ENCODE measurements at regions not wholly inside any gene's neighbourhood (a gene's known extent, or its start where the extent isn't known, plus 50 kb on each side); places are given as distances from the start of the nearest gene placed in this dataset.

- DNase-seq (ENCODE audit: insufficient read length, low spot score) (no peak), FAIRE-seq (no peak)
- TF ChIP-seq TAF1 (IDR thresholded peaks at IDR 0.05; ENCODE audit: low read depth, low read length), result no peak
- TF ChIP-seq PAX5 (IDR thresholded peaks at IDR 0.05; ENCODE audit: insufficient read depth, low read length, severe bottlenecking), result no peak
- no peak for TF ChIP-seq POLR2AphosphoS5 (IDR thresholded peaks at IDR 0.05; ENCODE audit: low read depth, low read length)
- TF ChIP-seq SPI1 (IDR thresholded peaks at IDR 0.05; ENCODE audit: low read depth, low read length), result no peak
- no peak for TF ChIP-seq POLR2A (IDR thresholded peaks at IDR 0.05; ENCODE audit: low read depth, low read length)
- no peak for TF ChIP-seq POU2F2 (IDR thresholded peaks at IDR 0.05; ENCODE audit: low read depth, low read length)
Measured at GRCh38 chr1:47699492-47700235, 261.8 kb downstream of the FOXD2 start.

DNA sequence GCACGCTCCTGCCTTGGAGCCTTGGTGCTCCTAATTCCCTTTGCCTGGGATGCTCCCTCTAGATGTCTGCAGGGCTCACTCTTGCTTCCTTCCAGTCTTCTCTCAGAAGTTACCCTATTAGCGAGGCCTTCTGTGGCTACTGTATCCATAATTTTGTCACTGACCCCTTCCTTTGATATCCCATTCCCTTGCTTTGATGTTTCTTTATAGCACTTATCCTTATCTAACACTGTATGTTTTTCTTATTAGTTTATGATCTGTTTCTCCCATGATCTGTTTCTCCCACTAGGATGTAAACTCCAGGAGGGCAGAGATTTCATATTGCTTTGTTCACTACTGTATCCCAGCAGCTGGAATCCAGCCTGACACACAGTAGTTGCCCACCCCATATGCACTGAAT lies 263.4 kb downstream of the FOXD2 start:
- TF ChIP-seq POLR2A (IDR thresholded peaks at IDR 0.05; ENCODE audit: low read depth, low read length) (no peak), POLR2AphosphoS5 (IDR thresholded peaks at IDR 0.05; ENCODE audit: low read depth, low read length) (no peak), POU2F2 (IDR thresholded peaks at IDR 0.05; ENCODE audit: low read depth, low read length) (no peak), TAF1 (IDR thresholded peaks at IDR 0.05; ENCODE audit: low read depth, low read length) (no peak), PAX5 (IDR thresholded peaks at IDR 0.05; ENCODE audit: insufficient read depth, low read length, severe bottlenecking) (no peak), SPI1 (IDR thresholded peaks at IDR 0.05; ENCODE audit: low read depth, low read length) (no peak)

DNA sequence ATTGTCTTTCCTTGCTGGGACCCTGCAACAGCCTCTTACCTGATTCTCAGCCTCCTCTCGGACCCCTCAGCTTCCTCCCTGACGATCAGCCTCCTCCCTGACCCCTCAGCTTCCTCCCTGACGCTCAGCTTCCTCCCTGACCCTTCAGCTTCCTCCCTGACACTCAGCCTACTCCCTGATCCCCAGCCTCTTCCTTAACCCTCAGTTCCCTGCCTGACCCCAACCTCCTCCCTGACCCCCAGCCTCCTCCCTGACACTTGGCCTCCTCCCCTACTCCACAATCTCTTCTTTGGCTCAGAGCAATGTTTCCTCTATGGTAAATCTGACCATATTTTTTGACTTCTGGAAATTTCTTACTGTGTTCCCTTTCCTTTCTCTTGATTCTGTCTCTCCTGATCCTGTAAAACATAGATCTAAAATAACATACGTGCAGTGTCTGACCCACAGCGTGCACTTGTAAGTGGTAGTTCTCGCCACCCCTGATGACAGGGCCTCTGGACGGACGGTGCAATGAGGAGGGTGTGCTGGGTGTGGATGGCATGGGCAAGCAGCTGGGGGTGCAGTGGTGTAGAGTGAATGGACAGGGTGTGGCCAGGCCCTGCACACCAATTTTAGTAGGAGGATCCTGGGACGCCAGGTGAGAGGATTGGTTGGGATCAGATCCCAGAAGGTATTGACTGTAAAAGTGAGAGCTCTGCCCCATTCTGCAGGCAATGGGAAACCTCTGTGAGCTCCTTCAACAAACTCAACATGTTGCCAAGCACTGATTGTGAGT lies 264.1 kb downstream of the FOXD2 start:
- no peak for FAIRE-seq
- no peak for DNase-seq (ENCODE audit: insufficient read length, low spot score)
- TF ChIP-seq SPI1 (IDR thresholded peaks at IDR 0.05; ENCODE audit: low read depth, low read length), result no peak
- no peak for TF ChIP-seq PAX5 (IDR thresholded peaks at IDR 0.05; ENCODE audit: insufficient read depth, low read length, severe bottlenecking)
- no peak for TF ChIP-seq TAF1 (IDR thresholded peaks at IDR 0.05; ENCODE audit: low read depth, low read length)
- TF ChIP-seq POU2F2 (IDR thresholded peaks at IDR 0.05; ENCODE audit: low read depth, low read length), result no peak

More for the DNA sequence above, 263.4 kb downstream of the FOXD2 start:
- FAIRE-seq (no peak), DNase-seq (ENCODE audit: insufficient read length, low spot score) (no peak)

DNA sequence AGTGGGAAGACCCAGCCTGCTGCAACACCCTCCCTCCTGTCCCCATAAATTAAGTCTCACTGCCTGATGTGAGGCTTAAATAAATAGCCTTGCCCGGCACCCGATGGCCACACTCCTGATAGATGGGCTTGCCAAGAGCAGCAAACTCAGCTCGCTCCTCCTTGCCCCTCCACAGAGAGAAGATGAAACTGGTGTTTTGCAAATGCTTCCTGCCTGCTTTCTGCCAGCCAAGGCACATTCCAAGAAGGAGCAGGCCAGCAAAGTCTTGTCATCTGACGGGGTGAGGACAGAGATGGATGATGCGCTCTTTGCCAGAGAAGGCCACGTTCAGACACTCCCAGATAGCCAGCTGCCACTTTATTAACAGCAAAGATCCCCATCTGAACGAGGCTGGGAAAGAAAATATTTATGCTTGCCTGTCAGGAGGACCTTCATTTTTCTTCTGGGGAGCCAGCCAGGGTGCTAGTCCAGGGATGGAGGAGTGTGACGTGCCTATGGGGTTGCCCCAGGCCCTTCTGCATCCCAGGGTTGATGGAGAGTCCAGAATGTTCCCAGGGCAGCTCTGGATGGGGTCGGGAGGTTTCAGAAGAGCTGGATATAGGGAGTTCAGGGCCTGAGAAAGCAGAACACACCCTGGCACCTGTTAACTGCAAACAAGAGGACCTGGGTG lies 265.4 kb downstream of the FOXD2 start:
- FAIRE-seq (no peak), DNase-seq (ENCODE audit: insufficient read length, low spot score) (no peak)
- TF ChIP-seq PAX5 (IDR thresholded peaks at IDR 0.05; ENCODE audit: insufficient read depth, low read length, severe bottlenecking) (no peak), POU2F2 (IDR thresholded peaks at IDR 0.05; ENCODE audit: low read depth, low read length) (no peak), SPI1 (IDR thresholded peaks at IDR 0.05; ENCODE audit: low read depth, low read length) (no peak)

- TF ChIP-seq POLR2AphosphoS5 (IDR thresholded peaks at IDR 0.05; ENCODE audit: low read depth, low read length) (no peak), TAF1 (IDR thresholded peaks at IDR 0.05; ENCODE audit: low read depth, low read length) (no peak), POLR2A (IDR thresholded peaks at IDR 0.05; ENCODE audit: low read depth, low read length) (no peak), POU2F2 (IDR thresholded peaks at IDR 0.05; ENCODE audit: low read depth, low read length) (no peak), PAX5 (IDR thresholded peaks at IDR 0.05; ENCODE audit: insufficient read depth, low read length, severe bottlenecking) (no peak), SPI1 (IDR thresholded peaks at IDR 0.05; ENCODE audit: low read depth, low read length) (no peak)
- no peak for DNase-seq (ENCODE audit: insufficient read length, low spot score)
- FAIRE-seq, result no peak
Measured at GRCh38 chr1:47703981-47704596, 266.2 kb downstream of the FOXD2 start.

DNA sequence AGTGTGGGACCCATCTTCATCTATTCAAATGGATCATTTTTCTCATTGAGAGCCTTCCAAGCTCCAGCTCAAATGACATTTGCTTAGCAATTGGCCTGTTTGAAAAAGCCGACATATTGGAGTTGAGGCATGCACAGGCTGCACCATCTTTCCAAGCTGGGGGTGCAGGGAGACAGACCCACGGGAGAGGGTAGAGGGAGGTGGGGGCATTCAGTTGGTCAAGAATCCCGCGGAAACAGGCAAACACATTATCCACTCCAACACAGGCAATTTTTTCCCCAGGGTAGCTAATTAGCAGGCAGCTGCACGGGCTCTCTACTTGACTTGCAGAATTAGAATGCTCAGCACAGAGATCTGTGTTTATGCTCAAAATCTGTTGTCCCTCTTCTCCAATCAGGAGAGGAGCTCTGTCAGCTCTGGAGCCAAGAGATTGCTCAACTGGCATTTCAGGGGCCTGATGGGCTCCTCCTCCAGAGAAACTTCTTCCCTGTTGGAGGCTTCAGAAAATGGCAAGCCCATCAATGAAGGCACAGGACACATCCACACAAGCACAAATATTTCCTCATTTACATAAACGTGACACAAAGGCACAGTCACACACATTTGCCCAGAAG lies 267.8 kb downstream of the FOXD2 start:
- TF ChIP-seq PAX5 (IDR thresholded peaks at IDR 0.05; ENCODE audit: insufficient read depth, low read length, severe bottlenecking), result no peak
- no peak for TF ChIP-seq SPI1 (IDR thresholded peaks at IDR 0.05; ENCODE audit: low read depth, low read length)
- no peak for TF ChIP-seq POLR2A (IDR thresholded peaks at IDR 0.05; ENCODE audit: low read depth, low read length)
- no peak for TF ChIP-seq POU2F2 (IDR thresholded peaks at IDR 0.05; ENCODE audit: low read depth, low read length)
- TF ChIP-seq POLR2AphosphoS5 (IDR thresholded peaks at IDR 0.05; ENCODE audit: low read depth, low read length), result no peak
- no peak for TF ChIP-seq TAF1 (IDR thresholded peaks at IDR 0.05; ENCODE audit: low read depth, low read length)
- FAIRE-seq, result no peak
- DNase-seq (ENCODE audit: insufficient read length, low spot score), result no peak

- no peak for DNase-seq (ENCODE audit: insufficient read length, low spot score)
- FAIRE-seq, result no peak
- no peak for TF ChIP-seq POLR2A (IDR thresholded peaks at IDR 0.05; ENCODE audit: low read depth, low read length)
- no peak for TF ChIP-seq TAF1 (IDR thresholded peaks at IDR 0.05; ENCODE audit: low read depth, low read length)
- TF ChIP-seq POU2F2 (IDR thresholded peaks at IDR 0.05; ENCODE audit: low read depth, low read length), result no peak
- TF ChIP-seq POLR2AphosphoS5 (IDR thresholded peaks at IDR 0.05; ENCODE audit: low read depth, low read length), result no peak
- no peak for TF ChIP-seq SPI1 (IDR thresholded peaks at IDR 0.05; ENCODE audit: low read depth, low read length)
- no peak for TF ChIP-seq PAX5 (IDR thresholded peaks at IDR 0.05; ENCODE audit: insufficient read depth, low read length, severe bottlenecking)
Measured at GRCh38 chr1:47707503-47707902, 269.7 kb downstream of the FOXD2 start.

DNA sequence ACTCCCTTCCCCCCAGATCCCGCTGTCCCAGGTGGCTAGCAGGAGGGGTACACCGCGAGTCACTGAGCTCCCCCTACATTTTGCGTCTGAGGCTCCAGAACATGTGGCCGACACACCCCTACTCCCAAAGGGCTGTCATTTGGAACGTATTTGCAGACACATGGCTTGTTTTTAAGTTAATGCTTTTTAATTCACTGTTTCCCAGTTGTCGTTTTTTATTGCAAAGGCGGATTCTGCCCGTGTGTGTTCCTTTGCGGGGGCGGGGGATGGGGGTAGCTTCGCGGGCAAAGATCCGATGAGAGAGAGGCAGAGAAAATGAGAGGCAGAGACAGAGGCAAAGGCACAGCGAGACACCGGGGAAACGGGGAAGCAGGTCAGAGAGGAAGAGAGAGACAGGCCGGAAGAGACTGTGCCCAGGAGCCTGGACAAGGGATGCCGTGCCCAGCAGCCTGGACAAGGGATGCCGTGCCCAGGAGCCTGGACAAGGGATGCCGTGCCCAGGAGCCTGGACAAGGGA lies 270.2 kb downstream of the FOXD2 start:
- DNase-seq (ENCODE audit: insufficient read length, low spot score) (no peak), FAIRE-seq (no peak)
- no peak for TF ChIP-seq PAX5 (IDR thresholded peaks at IDR 0.05; ENCODE audit: insufficient read depth, low read length, severe bottlenecking)
- no peak for TF ChIP-seq SPI1 (IDR thresholded peaks at IDR 0.05; ENCODE audit: low read depth, low read length)
- no peak for TF ChIP-seq TAF1 (IDR thresholded peaks at IDR 0.05; ENCODE audit: low read depth, low read length)
- no peak for TF ChIP-seq POU2F2 (IDR thresholded peaks at IDR 0.05; ENCODE audit: low read depth, low read length)
- TF ChIP-seq POLR2AphosphoS5 (IDR thresholded peaks at IDR 0.05; ENCODE audit: low read depth, low read length), result no peak
- no peak for TF ChIP-seq POLR2A (IDR thresholded peaks at IDR 0.05; ENCODE audit: low read depth, low read length)

Data from GM12891 (cell line).